ENCODE measurements at regions not wholly inside any gene's neighbourhood (a gene's known extent, or its start where the extent isn't known, plus 50 kb on each side); places are given as distances from the start of the nearest gene placed in this dataset.

- no peak for DNase-seq
Observed at GRCh38 chr5:125720721-125721120, 702.5 kb upstream of the GRAMD2B start.

GRCh38 chr5:125722550-125722949 is 700.7 kb upstream of the GRAMD2B start:
- DNase-seq, result no peak

GRCh38 chr5:125725691-125726090 is 697.5 kb upstream of the GRAMD2B start:
- no peak for DNase-seq

- no peak for DNase-seq
Observed at GRCh38 chr5:125743939-125744338, 679.3 kb upstream of the GRAMD2B start.

- no peak for DNase-seq
Observed at GRCh38 chr5:125746917-125747316, 676.3 kb upstream of the GRAMD2B start.

- DNase-seq, result no peak
Observed at GRCh38 chr5:125750147-125750860, 672.9 kb upstream of the GRAMD2B start.

GRCh38 chr5:125750861-125751186 is 672.4 kb upstream of the GRAMD2B start:
- DNase-seq, result no peak

GRCh38 chr5:125756456-125756855 is 666.8 kb upstream of the GRAMD2B start:
- DNase-seq, result no peak

GRCh38 chr5:125766706-125767105 is 656.5 kb upstream of the GRAMD2B start:
- no peak for DNase-seq

- no peak for DNase-seq
Observed at GRCh38 chr5:125775896-125776295, 647.3 kb upstream of the GRAMD2B start.

- DNase-seq, result no peak
Observed at GRCh38 chr5:125776656-125777139, 646.5 kb upstream of the GRAMD2B start.

- no peak for DNase-seq
Observed at GRCh38 chr5:125778791-125779190, 644.4 kb upstream of the GRAMD2B start.

- DNase-seq, result no peak
Observed at GRCh38 chr5:125785407-125785806, 637.8 kb upstream of the GRAMD2B start.

GRCh38 chr5:125786021-125786420 is 637.2 kb upstream of the GRAMD2B start:
- DNase-seq, result no peak

- no peak for DNase-seq
Observed at GRCh38 chr5:125793470-125793869, 629.7 kb upstream of the GRAMD2B start.

GRCh38 chr5:125794922-125795321 is 628.3 kb upstream of the GRAMD2B start:
- DNase-seq, result no peak

GRCh38 chr5:125798307-125798706 is 624.9 kb upstream of the GRAMD2B start:
- no peak for DNase-seq

GRCh38 chr5:125812651-125813050 is 610.6 kb upstream of the GRAMD2B start:
- DNase-seq, result no peak

GRCh38 chr5:125813221-125813974 is 609.8 kb upstream of the GRAMD2B start:
- DNase-seq, result no peak

GRCh38 chr5:125814119-125814518 is 609.1 kb upstream of the GRAMD2B start:
- no peak for DNase-seq

- no peak for DNase-seq
Observed at GRCh38 chr5:125823572-125823971, 599.6 kb upstream of the GRAMD2B start.

GRCh38 chr5:125826214-125826613 is 597.0 kb upstream of the GRAMD2B start:
- no peak for DNase-seq

- DNase-seq, result no peak
Observed at GRCh38 chr5:125829349-125829748, 593.9 kb upstream of the GRAMD2B start.

- DNase-seq, result no peak
Observed at GRCh38 chr5:125833398-125833797, 589.8 kb upstream of the GRAMD2B start.
